Left renal cortex interstitium (tissue), 4 donors: ENCODE measurements at regions not wholly inside any gene's neighbourhood (a gene's known extent, or its start where the extent isn't known, plus 50 kb on each side); places are given as distances from the start of the nearest gene placed in this dataset.

Source experiments
- DNase-seq, 4 donors: peaks; one replicate each; pipeline ENCODE4 v3.0.0-alpha.2; 2013; ENCODE audit warnings: low read depth in 4 of 4, low spot score in 2 of 4, missing footprints in 1 of 4

DNA sequence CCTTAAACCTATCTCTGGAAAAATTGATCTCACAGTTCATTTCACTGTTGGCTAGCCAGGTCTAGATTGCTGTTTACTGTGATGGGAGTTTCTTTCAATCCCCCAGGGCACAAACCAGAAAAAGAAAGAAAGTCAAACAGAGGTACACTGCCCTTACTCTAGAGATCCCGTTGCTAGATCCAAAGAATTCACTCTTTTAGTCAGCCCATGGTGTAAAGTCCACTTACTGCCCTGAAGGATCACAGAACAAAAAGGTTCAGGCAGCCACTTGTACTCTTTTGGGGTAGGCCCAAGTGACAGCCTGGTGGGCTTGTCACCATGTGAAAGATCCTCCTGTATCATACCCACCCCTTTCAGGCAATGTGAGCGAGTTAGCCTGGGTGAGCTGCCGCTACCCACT is 162.6 kb upstream of the CCDC179 start:
- no peak for DNase-seq

GRCh38 chr11:23023319-23023718 is 163.0 kb upstream of the CCDC179 start:
- no peak for DNase-seq

- DNase-seq, result no peak
Measured at GRCh38 chr11:23041001-23041503, 180.8 kb upstream of the CCDC179 start.

GRCh38 chr11:23058656-23059055 is 198.4 kb upstream of the CCDC179 start:
- no peak for DNase-seq

DNA sequence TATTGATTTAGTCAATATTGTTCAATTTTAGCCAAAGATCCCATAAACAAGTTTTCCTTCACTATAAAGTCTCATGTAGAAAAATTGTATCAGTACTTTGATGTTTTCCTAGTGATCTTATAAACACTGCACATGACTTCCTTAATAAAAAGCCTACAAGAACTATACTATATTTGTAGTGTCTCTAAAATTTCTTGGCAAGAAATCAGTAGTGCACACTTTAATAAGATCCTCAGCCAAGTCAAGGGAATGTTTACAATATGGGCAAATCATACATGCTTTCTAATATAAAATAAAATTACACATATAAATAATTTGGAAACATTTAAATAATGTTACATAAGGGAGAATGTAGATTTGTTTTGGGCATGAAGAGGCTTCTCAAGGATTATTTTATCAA is 203.0 kb upstream of the CCDC179 start:
- no peak for DNase-seq

- no peak for DNase-seq
Measured at GRCh38 chr11:23078289-23078971, 218.2 kb upstream of the CCDC179 start.

DNA sequence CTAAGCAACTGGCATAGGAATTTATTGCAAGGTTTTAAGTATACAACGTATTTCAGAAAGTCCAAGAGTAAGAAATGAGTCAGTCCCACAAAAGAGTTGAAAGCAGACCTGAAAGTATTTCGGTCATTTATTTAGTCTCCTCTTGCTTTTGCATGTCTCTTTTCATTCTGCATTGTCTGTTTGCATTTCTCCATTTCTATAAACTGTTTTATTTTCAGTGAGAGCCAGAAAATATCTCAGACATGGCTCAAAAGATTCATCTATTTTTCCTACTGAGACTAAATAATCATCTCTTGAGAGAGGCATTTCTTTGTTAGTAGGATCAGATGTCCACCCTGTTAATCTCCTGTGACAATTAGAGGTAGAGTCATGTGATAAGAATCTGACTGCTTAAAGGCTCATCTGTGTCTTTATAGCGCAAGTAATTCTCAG is 219.1 kb upstream of the CCDC179 start:
- DNase-seq, result no peak

- no peak for DNase-seq
Measured at GRCh38 chr11:23087407-23087806, 227.1 kb upstream of the CCDC179 start.

DNA sequence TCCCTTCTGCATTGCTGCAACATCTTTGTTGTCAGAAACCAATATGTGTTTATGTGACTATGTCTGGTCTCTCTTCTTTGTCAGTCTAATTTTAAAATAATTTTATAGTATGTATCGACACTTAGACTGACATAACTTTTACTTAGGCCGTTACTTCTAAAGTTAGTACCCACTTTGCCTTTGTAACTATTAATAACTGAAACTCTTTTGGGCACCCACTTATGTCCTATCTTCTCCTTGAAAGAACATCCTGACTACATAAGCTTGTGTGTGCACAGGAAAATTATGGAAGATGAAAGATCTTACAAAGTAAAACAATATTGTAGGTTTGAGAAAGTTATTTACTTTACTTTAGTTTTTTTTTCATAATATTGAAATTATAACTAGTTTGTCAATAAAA is 230.4 kb upstream of the CCDC179 start:
- no peak for DNase-seq

DNA sequence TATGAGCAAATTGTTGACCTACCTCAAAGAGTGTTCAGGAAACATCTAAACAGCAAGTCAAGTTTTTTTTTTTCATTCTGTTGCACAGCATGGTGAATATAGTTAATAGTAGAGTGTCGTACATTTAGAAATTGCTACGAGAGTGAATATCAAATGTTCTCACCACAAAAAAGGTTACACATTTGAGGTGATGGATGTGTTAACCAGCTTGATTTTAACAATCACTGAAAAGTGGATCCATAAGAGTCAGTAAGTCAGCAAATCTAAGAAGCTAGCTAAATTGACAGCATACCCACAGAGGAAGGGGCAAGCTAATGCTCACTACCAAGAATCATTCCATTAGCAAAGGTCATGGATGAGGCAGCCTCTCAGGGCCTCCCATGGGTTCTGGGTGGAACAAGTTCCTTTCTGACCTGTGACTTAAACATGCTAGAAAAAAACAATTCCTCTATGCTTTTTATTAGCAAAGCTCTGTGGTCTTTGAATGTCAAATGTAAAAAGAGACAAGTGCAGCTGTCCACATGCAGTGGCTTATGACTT is 235.4 kb upstream of the CCDC179 start:
- no peak for DNase-seq

GRCh38 chr11:23097891-23098290 is 237.6 kb upstream of the CCDC179 start:
- DNase-seq, result no peak

- no peak for DNase-seq
Measured at GRCh38 chr11:23099256-23099655, 239.0 kb upstream of the CCDC179 start.

DNA sequence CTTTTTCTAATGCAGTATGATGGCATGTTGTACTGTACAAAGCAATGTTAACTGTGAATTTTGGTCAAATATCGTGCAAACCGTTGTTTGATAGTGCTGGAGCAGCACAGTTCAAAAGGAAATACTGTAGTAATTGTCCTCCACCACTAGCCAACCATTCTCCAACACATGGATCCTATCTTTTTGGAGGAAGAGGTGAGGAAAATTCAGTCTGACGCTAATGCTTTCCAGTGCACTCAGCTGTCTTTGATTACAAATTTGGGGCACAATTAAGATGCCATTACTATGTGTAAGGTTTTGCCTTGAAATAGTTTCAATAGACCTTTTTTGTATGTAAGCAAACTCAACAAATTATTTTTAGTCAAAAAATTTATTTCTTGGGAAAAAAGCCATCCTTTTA is 240.5 kb upstream of the CCDC179 start:
- no peak for DNase-seq

DNA sequence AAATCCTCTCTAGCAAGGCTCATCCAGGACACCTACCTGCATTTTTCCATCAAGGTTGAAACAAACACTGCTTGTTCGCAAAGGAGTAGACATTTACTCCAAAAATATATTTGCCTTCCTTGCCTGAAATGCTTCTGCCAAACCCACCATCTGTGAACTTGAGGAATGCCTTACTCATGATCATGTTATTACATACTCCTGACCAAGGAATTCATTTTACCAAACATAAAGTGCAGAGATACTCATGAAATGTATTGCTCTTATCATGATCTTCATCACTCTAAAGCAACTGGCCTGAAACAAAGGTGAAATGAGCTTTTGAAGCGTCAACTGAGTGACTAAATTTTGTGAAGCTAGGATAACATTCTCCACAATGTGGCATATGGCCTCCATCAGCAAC is 243.1 kb upstream of the CCDC179 start:
- no peak for DNase-seq

GRCh38 chr11:23111527-23111926 is 251.3 kb upstream of the CCDC179 start:
- peak in 3 of 4 donors; percentile 25 to 48 (median 42) for DNase-seq

DNA sequence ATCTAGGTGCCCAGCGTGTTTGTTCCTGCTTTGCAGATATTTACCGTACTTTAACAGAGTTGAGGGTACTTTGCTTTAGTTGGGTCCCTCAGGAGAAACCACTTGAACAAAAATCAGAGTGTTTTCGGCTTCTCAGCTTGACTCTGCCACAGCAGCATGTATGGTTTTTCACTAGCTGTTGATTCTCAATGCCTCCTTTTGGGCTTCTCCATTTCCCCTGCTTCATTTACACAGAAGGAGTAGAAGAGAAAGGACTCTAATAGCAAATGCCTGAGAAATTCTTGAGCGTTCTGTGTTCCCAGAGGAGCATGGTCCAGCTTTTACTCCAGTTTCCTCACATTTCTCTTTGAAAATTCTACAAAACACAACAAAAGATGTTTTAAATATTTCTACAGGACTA is 252.1 kb upstream of the CCDC179 start:
- DNase-seq, result no peak

DNA sequence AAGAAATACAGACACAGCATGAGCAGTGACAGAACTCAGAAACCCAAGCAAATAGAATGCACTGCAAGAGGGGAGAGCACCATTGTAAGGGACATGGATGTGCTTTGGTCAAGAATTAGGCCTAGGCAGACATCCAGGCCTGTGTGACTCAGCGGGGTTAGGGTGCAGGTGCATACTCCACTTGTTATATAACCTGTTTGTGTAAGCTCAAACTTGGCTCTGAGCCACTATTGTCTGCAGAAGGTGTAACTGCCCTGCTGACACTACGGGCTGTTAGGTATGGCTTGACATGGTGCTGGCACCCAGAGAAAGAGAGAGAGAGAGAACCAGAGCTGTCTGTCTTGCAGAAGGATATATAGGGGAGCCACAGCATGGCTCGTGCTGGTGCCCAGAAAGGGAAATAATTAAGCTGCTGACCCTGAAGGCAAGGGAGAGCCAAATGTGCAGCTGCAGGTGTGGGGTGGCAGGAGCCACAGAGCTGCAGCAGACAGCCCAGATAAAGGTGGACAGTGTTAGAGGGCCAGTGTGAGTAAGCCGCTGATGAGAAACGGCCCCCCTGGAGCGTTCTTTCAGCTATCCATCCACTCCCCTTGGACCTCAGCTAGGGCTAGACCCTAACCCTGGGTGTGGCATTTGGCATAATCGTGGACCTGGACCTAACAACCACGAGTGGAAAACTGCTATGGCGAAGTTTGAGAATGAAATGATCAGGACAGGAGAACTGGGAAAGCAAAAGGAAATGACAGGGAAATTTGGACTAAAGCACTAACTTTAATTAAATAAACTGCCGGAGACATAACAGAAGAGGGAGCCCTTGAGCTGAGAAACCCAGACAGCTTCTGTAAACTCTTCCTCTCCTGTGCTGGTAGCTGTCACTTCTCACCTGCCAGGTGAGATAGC is 253.0 kb upstream of the CCDC179 start:
- peak in 1 of 4 donors; percentile 49 for DNase-seq

DNA sequence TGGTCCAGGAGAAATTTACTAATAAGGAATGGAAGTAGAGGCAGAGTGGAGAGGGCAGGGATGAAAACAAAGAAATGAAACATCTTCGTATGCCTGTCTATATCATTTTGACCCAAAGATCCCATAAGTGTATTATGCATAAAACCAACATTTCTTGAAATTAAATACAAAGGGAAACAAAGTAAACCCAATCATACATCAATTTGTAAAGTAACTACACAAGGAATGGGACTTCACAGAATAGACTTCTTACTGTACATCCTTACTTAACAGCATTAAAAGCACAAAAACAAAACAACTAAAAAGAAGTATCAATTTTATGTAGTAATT is 253.6 kb upstream of the CCDC179 start:
- no peak for DNase-seq

- no peak for DNase-seq
Measured at GRCh38 chr11:23123753-23124152, 263.5 kb upstream of the CCDC179 start.

DNA sequence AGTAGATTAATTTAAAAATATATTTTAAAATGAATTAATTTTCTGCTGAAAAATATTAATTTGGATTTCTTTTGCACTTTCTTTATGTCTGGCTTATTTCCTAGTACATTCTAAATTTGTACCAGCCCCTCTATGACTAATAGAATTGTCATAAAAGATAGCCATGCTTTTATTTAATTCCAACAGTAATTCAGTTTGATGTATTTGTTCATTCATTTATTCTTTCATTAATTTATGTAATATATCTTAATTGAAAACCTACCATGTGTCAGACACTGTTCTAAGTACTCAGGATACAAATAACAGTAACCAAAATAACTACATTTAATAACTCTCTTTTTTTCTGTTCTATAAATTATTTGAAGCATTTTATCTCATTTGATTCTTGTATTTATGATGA is 264.0 kb upstream of the CCDC179 start:
- DNase-seq, result no peak

GRCh38 chr11:23124996-23125395 is 264.7 kb upstream of the CCDC179 start:
- DNase-seq, result no peak

GRCh38 chr11:23127706-23128105 is 267.4 kb upstream of the CCDC179 start:
- DNase-seq, result no peak
